ENCODE measurements at regions not wholly inside any gene's neighbourhood (a gene's known extent, or its start where the extent isn't known, plus 50 kb on each side); places are given as distances from the start of the nearest gene placed in this dataset.

- TF ChIP-seq, protein P1, sequence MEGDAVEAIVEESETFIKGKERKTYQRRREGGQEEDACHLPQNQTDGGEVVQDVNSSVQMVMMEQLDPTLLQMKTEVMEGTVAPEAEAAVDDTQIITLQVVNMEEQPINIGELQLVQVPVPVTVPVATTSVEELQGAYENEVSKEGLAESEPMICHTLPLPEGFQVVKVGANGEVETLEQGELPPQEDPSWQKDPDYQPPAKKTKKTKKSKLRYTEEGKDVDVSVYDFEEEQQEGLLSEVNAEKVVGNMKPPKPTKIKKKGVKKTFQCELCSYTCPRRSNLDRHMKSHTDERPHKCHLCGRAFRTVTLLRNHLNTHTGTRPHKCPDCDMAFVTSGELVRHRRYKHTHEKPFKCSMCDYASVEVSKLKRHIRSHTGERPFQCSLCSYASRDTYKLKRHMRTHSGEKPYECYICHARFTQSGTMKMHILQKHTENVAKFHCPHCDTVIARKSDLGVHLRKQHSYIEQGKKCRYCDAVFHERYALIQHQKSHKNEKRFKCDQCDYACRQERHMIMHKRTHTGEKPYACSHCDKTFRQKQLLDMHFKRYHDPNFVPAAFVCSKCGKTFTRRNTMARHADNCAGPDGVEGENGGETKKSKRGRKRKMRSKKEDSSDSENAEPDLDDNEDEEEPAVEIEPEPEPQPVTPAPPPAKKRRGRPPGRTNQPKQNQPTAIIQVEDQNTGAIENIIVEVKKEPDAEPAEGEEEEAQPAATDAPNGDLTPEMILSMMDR (IDR thresholded peaks at IDR 0.05 in 8 of 11, conservative IDR thresholded peaks at IDR 0.05 in 3 of 11), result no peak
- no peak for TF ChIP-seq POLR2AphosphoS5 (IDR thresholded peaks at IDR 0.05)
These were observed 462.1 kb upstream of the DPP6 start for GRCh38 chr7:153590136-153590535.

All from spleen (tissue), 7 donors.